ENCODE measurements at regions not wholly inside any gene's neighbourhood (a gene's known extent, or its start where the extent isn't known, plus 50 kb on each side); places are given as distances from the start of the nearest gene placed in this dataset.

DNA sequence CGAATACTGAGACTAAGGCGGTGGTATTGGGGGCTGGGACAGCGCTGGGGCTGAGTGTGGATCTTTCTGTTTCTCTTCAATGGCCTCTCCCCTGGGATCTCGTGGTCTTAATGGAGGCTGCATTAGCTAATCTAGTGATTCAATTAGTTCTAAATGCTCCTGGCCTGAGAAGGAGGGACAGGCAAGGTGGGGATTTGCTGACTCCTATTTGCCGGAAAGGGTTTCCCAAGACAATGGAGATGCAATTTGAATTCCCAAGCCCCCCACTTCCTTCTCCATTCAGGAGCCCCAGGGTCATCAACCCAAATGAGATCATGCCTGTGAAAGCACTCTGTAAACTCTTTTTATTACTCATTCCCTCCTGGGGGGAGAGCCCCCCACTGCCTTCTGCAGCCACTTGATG lies 111.7 kb upstream of the PLXNA4 start:
- H3K27ac ChIP-seq (ENCODE audit: low read length), result no peak overlapping the region
- POLR2A ChIA-PET, result no interaction called here
- no peak for DNase-seq (ENCODE audit: low read depth, low spot score)
- no peaks in the 10 kb centered on the region for H3K9me3 ChIP-seq (ENCODE audit: control insufficient read depth, insufficient read depth, low read depth, low read length)
- TF ChIP-seq TCF7L2 (IDR thresholded peaks at IDR 0.05; ENCODE audit: low read depth, low read length) (no peak), REST (IDR thresholded peaks at IDR 0.05; ENCODE audit: insufficient read depth in 1 of 2, low read depth in 2 of 2, low read length in 1 of 2) (no peak), POLR2AphosphoS5 (IDR thresholded peaks at IDR 0.05; ENCODE audit: low read depth, low read length) (no peak), SIN3A (IDR thresholded peaks at IDR 0.05; ENCODE audit: borderline replicate concordance, insufficient read depth, low read depth, low read length) (no peak), CTCF (IDR thresholded peaks at IDR 0.05) (no peak)
- ATAC-seq, result no peak
- H3K4me3 ChIP-seq (ENCODE audit: low read depth in 2 of 2, low read length in 2 of 2), result no peak overlapping the region
- intact Hi-C loops (cut with micrococcal nuclease; ENCODE audit: unreplicated experiment) (no loop called here), in situ Hi-C loops (cut with HindIII; ENCODE audit: low pct_unique_long_range_greater_than_20kb, low sequenced_read_pairs) (no loop called here)
- no peaks in the 10 kb centered on the region for H3K4me1 ChIP-seq (ENCODE audit: control insufficient read depth, insufficient read depth, low read length)
- no TSS peak for BruUV-seq (replicated peaks)
- H3K36me3 ChIP-seq (ENCODE audit: control insufficient read depth, insufficient read depth, low read length), result no peaks in the 10 kb centered on the region
- peaks cover 2% of the 10 kb centered on the region; the same call in 1 of the 2 replicates for H3K27me3 ChIP-seq (ENCODE audit: control insufficient read depth, insufficient read depth, low read length)
- CTCF ChIA-PET, result no interaction called here

DNA sequence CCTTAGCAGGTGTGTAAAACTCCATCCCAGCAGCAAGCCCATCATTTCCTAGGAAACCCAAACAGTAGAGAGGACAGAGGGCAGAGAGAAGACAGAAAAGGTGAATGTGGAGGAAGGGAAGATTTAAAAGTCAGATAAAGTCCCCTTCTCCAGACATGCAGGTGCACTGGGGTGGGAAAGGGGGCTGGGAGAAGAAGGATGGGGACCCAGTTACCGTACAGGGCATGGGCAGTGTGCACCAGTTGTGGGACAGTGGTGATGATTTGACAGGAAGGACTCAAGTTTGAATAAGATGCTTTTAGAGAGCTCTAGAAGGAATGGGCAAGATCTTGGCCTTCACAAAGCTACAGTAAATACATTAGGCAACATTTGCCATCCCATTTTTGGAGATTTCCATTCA lies 110.7 kb upstream of the PLXNA4 start:
- no peak overlapping the region for H3K4me3 ChIP-seq (ENCODE audit: low read depth in 2 of 2, low read length in 2 of 2)
- ATAC-seq (no peak), DNase-seq (ENCODE audit: low read depth, low spot score) (no peak)
- in situ Hi-C loops (cut with HindIII; ENCODE audit: low pct_unique_long_range_greater_than_20kb, low sequenced_read_pairs), result no loop called here
- H3K36me3 ChIP-seq (ENCODE audit: control insufficient read depth, insufficient read depth, low read length), result no peaks in the 10 kb centered on the region
- peaks cover 5% of the 10 kb centered on the region for H3K27me3 ChIP-seq (ENCODE audit: control insufficient read depth, insufficient read depth, low read length)
- intact Hi-C loops (cut with micrococcal nuclease; ENCODE audit: unreplicated experiment), result no loop called here
- ChIA-PET POLR2A (no interaction called here), CTCF (no interaction called here)
- no peak for TF ChIP-seq SIN3A (IDR thresholded peaks at IDR 0.05; ENCODE audit: borderline replicate concordance, insufficient read depth, low read depth, low read length)
- no peak for TF ChIP-seq REST (IDR thresholded peaks at IDR 0.05; ENCODE audit: insufficient read depth in 1 of 2, low read depth in 2 of 2, low read length in 1 of 2)
- no peak for TF ChIP-seq CTCF (IDR thresholded peaks at IDR 0.05)
- TF ChIP-seq POLR2AphosphoS5 (IDR thresholded peaks at IDR 0.05; ENCODE audit: low read depth, low read length), result no peak
- BruUV-seq (replicated peaks), result no TSS peak
- no peaks in the 10 kb centered on the region for H3K9me3 ChIP-seq (ENCODE audit: control insufficient read depth, insufficient read depth, low read depth, low read length)
- H3K27ac ChIP-seq (ENCODE audit: low read length), result no peak overlapping the region
- no peaks in the 10 kb centered on the region for H3K4me1 ChIP-seq (ENCODE audit: control insufficient read depth, insufficient read depth, low read length)

Measured in Panc1 (cell line).